A549 (cell line): ENCODE measurements at regions not wholly inside any gene's neighbourhood (a gene's known extent, or its start where the extent isn't known, plus 50 kb on each side); places are given as distances from the start of the nearest gene placed in this dataset.
"Not testable (repeated sequence)": the region's sequence is repeated elsewhere in the genome, so short reads cannot be mapped to it uniquely, and the experiment has no call there.

ENCODE experiments used
- ATAC-seq, 2 experiments: fragments of 200-7000 bp in 1 of 2; fragments of >200 bp in 1 of 2; cut with Nextera tagmentation in 1 of 2; cut with Tn5 transposase in 1 of 2; 3 replicates each; pipeline versions ENCODE4 v1.8.0 to v1.9.1; 2018 to 2020; ENCODE audit warnings: mild to moderate bottlenecking in 1 of 2, moderate library complexity in 1 of 2
- CTCF ChIA-PET: fragments of 300-600 bp; sonication (Branson Sonifier 250); formaldehyde crosslinking; extraction: SDS; loops from one replicate; lab custom pipeline; 2021; ENCODE audit warnings: antibody characterized with exemption, inconsistent platforms; lab: Yijun Ruan, JAX
- POLR2A ChIA-PET: fragments of 350-600 bp; formaldehyde crosslinking; extraction: SDS; loops from one replicate; lab custom pipeline; 2021; ENCODE audit warnings: antibody characterized with exemption, inconsistent platforms; lab: Yijun Ruan, JAX
- DNase-seq, 2 experiments: peaks; one replicate each; pipeline versions ENCODE4 v3.0.0 to v3.0.0-alpha.2; 2011 to 2016; ENCODE audit warnings: low read depth in 1 of 2, low spot score in 1 of 2
- FAIRE-seq: peaks from 2 replicates; lab custom pipeline; 2011; peaks lifted over from hg19 to GRCh38; lab: Jason Lieb, UNC
- H3K27ac ChIP-seq, 2 experiments: fragments of >200 bp; sonication (Bioruptor Twin); formaldehyde crosslinking; 3 replicates each; pipeline ENCODE4 v1.5.1; 2016 to 2017
- H3K4me1 ChIP-seq: fragments of >200 bp; sonication (Bioruptor Twin); formaldehyde crosslinking; 3 replicates; pipeline ENCODE4 v1.6.1; 2016
- H3K4me2 ChIP-seq: fragments of >200 bp; sonication (Bioruptor Twin); formaldehyde crosslinking; 3 replicates; pipeline ENCODE4 v1.6.1; 2016
- H3K4me3 ChIP-seq: fragments of >200 bp; sonication (Bioruptor Twin); formaldehyde crosslinking; 3 replicates; pipeline ENCODE4 v1.5.1; 2016
- H3K9me3 ChIP-seq: fragments of >200 bp; sonication (Bioruptor Twin); formaldehyde crosslinking; 3 replicates; pipeline ENCODE4 v1.6.1; 2016
- BHLHE40 ChIP-seq: IDR thresholded peaks from 2 replicates; pipeline ENCODE4 v1.6.1; 2012; ENCODE audit warnings: low read depth, low read length, inconsistent platforms
- CHD4 ChIP-seq: fragments of 200-600 bp; sonication (generic); IDR thresholded peaks from 2 replicates; pipeline ENCODE4 v1.6.1; 2016; ENCODE audit warnings: antibody characterized with exemption, mild to moderate bottlenecking, borderline replicate concordance
- FOSL2 ChIP-seq, 2 experiments: fragments of 450-650 bp in 1 of 2; fragments of >200 bp in 1 of 2; sonication (Bioruptor Twin) in 1 of 2; formaldehyde crosslinking; IDR thresholded peaks; 2 replicates each; pipeline versions ENCODE4 v1.5.0 to v1.6.1; 2016 to 2020; ENCODE audit warnings: mild to moderate bottlenecking in 1 of 2, moderate library complexity in 1 of 2
- HOXB13 ChIP-seq: fragments of 250-450 bp; sonication (Bioruptor Pico); IDR thresholded peaks from 2 replicates; pipeline ENCODE4 v1.5.0; 2020; ENCODE audit warnings: low read depth, mild to moderate bottlenecking, moderate library complexity
- MAFK ChIP-seq: fragments of 450-650 bp; IDR thresholded peaks from 2 replicates; pipeline ENCODE4 v1.6.1; 2014; ENCODE audit not compliant: partially characterized antibody
- NPAS2 ChIP-seq: fragments of 250-450 bp; sonication (Bioruptor Pico); IDR thresholded peaks from 2 replicates; pipeline ENCODE4 v1.8.0; 2022; ENCODE audit warnings: mild to moderate bottlenecking, moderate library complexity, borderline replicate concordance
- POLR2A ChIP-seq: IDR thresholded peaks from 2 replicates; pipeline ENCODE4 v1.6.1; 2012; ENCODE audit warnings: mild to moderate bottlenecking, low read length
- REST ChIP-seq: fragments of 200-600 bp; sonication (generic); IDR thresholded peaks from 2 replicates; pipeline ENCODE4 v1.6.1; 2016; ENCODE audit warnings: antibody characterized with exemption, mild to moderate bottlenecking, moderate library complexity
- SMC3 ChIP-seq: fragments of >200 bp; sonication (Bioruptor Twin); formaldehyde crosslinking; IDR thresholded peaks from 3 replicates; pipeline ENCODE4 v1.6.1; 2018; ENCODE audit warnings: inconsistent platforms
- SREBF2 ChIP-seq: fragments of 450-650 bp; IDR thresholded peaks from 2 replicates; pipeline ENCODE4 v1.6.1; 2014; ENCODE audit warnings: mild to moderate bottlenecking, moderate library complexity
- ZNF302 ChIP-seq: fragments of 250-450 bp; sonication (Bioruptor Pico); IDR thresholded peaks from 2 replicates; pipeline ENCODE4 v1.9.0; 2021; ENCODE audit warnings: inconsistent platforms, mild to moderate bottlenecking, moderate library complexity
- ZSCAN20 ChIP-seq: fragments of 250-450 bp; sonication (Bioruptor Pico); IDR thresholded peaks from 2 replicates; pipeline ENCODE4 v1.8.0; 2022; ENCODE audit warnings: mild to moderate bottlenecking, moderate library complexity
- WGBS: methylation state at CpG from one replicate; pipeline ENCODE4 v1.1.6; 2017; ENCODE audit errors: missing lambda C conversion rate; 5-methylcytosine and 5-hydroxymethylcytosine counted together

DNA sequence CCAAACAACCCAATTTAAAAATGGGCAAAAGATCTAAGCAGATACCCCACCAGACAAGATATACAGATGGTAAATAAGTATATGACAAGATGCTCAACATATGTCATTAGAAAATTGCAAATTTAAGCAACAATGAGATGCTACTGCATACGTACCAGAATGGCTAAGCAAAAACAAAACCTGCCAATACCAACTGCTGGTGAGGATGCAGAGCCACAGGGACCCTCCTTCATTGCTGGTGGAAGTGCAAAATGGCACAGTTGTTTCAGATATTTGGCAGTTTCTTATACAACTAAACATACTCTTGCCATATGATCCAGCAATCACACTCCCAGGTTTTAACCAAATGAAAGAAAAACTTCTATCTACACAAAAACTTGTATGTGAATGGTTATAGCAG lies 178.9 kb downstream of the BARX1 start (continued):
- no peak for TF ChIP-seq SMC3
- TF ChIP-seq SREBF2: no peak
- no peak for TF ChIP-seq ZSCAN20 (CRISPR knock-in tag)

GRCh38 chr9:93774331-93775102 lies 180.6 kb downstream of the BARX1 start:
- DNase-seq: no peak
- TF ChIP-seq HOXB13: no peak
- no peak for TF ChIP-seq CHD4
- TF ChIP-seq ZNF302 (CRISPR knock-in tag): no peak
- TF ChIP-seq, all 56 proteins: peak for 0
- ChIA-PET POLR2A (no interaction called here), CTCF (no interaction called here)
- Histone ChIP-seq H3K4me1 (no peaks in the 10 kb centered on the region), H3K27ac (no peak overlapping the region), H3K4me3 (no peak overlapping the region), H3K4me2 (no peak overlapping the region), H3K9me3 (no peaks in the 10 kb centered on the region)
- 45% methylated on average over 8 of the region's 8 CpGs for WGBS
- ATAC-seq: no peak
- FAIRE-seq: no peak

DNA sequence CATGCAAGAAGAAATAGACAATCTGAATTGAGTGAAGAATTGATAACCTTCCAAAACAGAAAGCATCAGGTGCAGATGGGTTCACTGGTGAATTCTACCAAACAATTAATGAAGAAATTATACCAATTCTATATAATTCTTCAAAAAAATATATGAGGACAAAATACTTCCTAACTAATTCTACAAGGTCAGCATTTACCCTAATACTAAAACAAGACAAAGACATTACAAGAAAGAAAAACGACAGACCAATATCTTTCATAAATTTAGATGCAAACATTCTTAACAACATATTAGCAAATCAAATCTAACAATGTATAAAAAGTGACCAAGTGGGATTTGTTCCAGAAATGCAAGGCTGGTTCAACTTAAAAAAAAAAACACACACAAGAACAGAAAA lies 183.9 kb downstream of the BARX1 start:
- no peak for DNase-seq
- no peak for FAIRE-seq
- ATAC-seq: no peak
- peaks cover 3% of the 10 kb centered on the region; the same call in 1 of the 3 replicates for H3K9me3 ChIP-seq
- ChIA-PET POLR2A (no interaction called here), CTCF (no interaction called here)
- TF ChIP-seq MAFK (peak; percentile 70), BHLHE40 (no peak)
- H3K4me2 ChIP-seq: no peak overlapping the region
- WGBS: 2% methylated on average over 1 of the region's 1 CpG
- H3K4me1 ChIP-seq: no peaks in the 10 kb centered on the region
- no peak overlapping the region for H3K4me3 ChIP-seq
- H3K27ac ChIP-seq: no peak overlapping the region

DNA sequence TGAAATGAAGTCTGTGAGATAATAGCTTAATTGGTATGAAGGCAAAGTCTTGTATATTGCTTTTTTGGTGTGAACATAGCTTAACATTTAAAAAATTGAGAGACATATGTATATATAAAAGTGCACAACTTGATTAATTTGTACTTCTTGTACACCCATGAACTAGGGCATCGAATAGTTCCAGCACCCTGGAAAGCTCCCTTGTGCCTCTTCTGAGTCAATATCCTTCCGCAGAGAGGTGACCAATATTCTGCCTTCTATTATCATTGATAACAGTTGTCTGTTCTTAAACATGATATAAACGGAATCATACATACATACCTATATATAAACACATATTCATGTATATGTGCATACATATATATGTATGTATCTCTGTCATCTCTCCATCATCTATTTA lies 185.4 kb downstream of the PHF2 start:
- ChIA-PET CTCF (interaction anchor here (0.6 to 1.3 kb wide), 2 partner anchors 213 to 252 kb away, joined by 3 read pairs; no protein-coding TSS in a partner anchor), POLR2A (no interaction called here)
- DNase-seq: no peak
- TF ChIP-seq REST (peak; percentile 65; the same call in 1 of the 2 replicates), NPAS2 (no peak), FOSL2 (IDR thresholded peaks at IDR 0.05) (no peak), FOSL2 (CRISPR knock-in tag; IDR thresholded peaks at IDR 0.05) (no peak)
- no peak for FAIRE-seq
- no peaks in the 10 kb centered on the region for H3K4me1 ChIP-seq
- no peak overlapping the region for H3K4me3 ChIP-seq
- peaks cover 17% of the 10 kb centered on the region for H3K9me3 ChIP-seq
- no peak overlapping the region for H3K27ac ChIP-seq
- no peak for ATAC-seq
- 14% methylated on average over 3 of the region's 3 CpGs for WGBS
- no peak overlapping the region for H3K4me2 ChIP-seq

DNA sequence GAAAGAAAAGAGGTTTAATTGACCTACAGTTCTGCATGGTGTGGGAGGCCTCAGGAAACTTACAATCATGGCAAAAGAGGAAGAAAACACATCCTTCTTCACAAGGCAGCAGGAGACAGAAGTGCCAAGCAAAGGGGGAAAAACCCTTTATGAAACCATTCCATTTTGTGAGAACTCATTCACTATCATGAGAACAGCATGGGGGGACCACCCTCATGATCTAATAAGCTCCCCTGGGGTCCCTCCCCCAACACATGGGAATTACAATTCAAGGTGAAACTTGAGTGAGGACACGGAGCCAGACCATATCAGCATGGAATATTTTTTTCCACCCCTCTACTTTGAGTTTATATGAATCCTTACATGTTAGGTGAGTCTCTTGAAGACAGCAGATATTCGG lies 173.7 kb downstream of the PHF2 start:
- 0% methylated on average over 2 of the region's 2 CpGs for WGBS
- POLR2A ChIA-PET: no interaction called here
- no peak overlapping the region for H3K27ac ChIP-seq
- FAIRE-seq (no peak), ATAC-seq (no peak), DNase-seq (no peak)
- H3K4me1 ChIP-seq: no peaks in the 10 kb centered on the region
- no peak overlapping the region for H3K4me3 ChIP-seq
- H3K9me3 ChIP-seq: peaks cover 45% of the 10 kb centered on the region
- no peak for TF ChIP-seq SMC3
- no peak for TF ChIP-seq POLR2A
- H3K4me2 ChIP-seq: no peak overlapping the region
- CTCF ChIA-PET: no interaction called here

DNA sequence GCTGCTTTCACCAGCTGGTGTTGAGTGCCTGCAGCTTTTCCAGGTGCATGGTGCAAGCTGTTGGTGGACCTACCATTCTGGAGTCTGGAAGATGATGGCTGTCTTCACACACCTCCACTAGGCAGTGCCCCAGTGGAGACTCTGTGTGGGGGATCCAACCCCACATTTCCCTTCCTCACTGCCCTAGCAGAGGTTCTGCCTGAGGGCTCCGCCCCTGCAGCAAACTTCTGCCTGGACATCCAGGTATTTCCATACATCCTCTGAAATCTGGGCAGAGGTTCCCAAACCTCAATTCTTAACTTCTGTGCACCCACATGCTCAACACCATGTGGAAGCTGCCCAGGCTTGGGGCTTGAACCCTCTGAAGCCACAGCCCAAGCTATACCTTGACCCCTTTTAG lies 172.4 kb downstream of the PHF2 start:
- H3K4me3 ChIP-seq, POLR2A ChIA-PET, FAIRE-seq, ATAC-seq, H3K4me1 ChIP-seq, H3K27ac ChIP-seq, CTCF ChIA-PET, DNase-seq, H3K4me2 ChIP-seq: not testable (repeated sequence)
- H3K9me3 ChIP-seq: peaks cover 44% of the 10 kb centered on the region
- WGBS: 67% methylated on average over 1 of the region's 1 CpG
